ENCODE measurements at regions not wholly inside any gene's neighbourhood (a gene's known extent, or its start where the extent isn't known, plus 50 kb on each side); places are given as distances from the start of the nearest gene placed in this dataset.

DNA sequence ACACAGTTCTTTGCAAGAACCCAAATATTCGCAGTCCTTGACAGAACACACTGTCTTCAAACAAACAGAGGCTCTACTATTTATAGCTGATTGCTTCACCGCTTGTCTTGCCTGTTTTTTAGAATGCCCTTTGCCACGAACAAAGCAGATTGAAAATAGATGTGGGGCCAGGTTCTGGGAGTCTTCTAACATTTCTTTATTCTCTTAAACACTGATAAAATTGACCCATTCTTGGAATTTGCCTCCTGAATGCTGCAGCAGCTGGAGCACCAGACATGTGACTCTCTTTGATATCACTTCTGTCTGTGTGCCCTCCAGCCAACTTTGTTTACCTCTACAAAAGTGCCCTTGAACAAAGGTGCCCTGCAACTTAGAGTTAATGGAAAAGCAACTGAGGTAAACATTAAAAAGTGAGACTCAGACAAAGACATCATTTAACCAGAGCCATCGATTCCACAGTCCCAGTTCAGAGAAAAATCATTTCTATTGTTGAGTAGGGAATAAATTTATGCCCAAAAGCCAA is 64.2 kb upstream of the SPP1 start:
- H3K36me3 ChIP-seq: no peaks in the 10 kb centered on the region
- no peak for DNase-seq
- H3K4me1 ChIP-seq: peaks cover 0 to 22% (median 12%) of the 10 kb centered on the region in 6 donors
- H3K4me3 ChIP-seq: no peak overlapping the region
- no peak overlapping the region for H3K27ac ChIP-seq
- TF ChIP-seq POLR2AphosphoS5 (IDR thresholded peaks at IDR 0.05) (no peak), POLR2A (IDR thresholded peaks at IDR 0.05) (no peak)
- TF ChIP-seq, protein P1, sequence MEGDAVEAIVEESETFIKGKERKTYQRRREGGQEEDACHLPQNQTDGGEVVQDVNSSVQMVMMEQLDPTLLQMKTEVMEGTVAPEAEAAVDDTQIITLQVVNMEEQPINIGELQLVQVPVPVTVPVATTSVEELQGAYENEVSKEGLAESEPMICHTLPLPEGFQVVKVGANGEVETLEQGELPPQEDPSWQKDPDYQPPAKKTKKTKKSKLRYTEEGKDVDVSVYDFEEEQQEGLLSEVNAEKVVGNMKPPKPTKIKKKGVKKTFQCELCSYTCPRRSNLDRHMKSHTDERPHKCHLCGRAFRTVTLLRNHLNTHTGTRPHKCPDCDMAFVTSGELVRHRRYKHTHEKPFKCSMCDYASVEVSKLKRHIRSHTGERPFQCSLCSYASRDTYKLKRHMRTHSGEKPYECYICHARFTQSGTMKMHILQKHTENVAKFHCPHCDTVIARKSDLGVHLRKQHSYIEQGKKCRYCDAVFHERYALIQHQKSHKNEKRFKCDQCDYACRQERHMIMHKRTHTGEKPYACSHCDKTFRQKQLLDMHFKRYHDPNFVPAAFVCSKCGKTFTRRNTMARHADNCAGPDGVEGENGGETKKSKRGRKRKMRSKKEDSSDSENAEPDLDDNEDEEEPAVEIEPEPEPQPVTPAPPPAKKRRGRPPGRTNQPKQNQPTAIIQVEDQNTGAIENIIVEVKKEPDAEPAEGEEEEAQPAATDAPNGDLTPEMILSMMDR (IDR thresholded peaks at IDR 0.05 in 8 of 11, conservative IDR thresholded peaks at IDR 0.05 in 3 of 11): no peak
- intact Hi-C loops (cut with DNase I; ENCODE audit: low total_unique reads): no loop called here
- no peaks in the 10 kb centered on the region for H3K9me3 ChIP-seq
- WGBS, 5 donors: 51 to 59% (median 54%) methylated on average over 4 of the region's 4 CpGs
- no peaks in the 10 kb centered on the region for H3K27me3 ChIP-seq (replicated peaks in 1 of 7)

DNA sequence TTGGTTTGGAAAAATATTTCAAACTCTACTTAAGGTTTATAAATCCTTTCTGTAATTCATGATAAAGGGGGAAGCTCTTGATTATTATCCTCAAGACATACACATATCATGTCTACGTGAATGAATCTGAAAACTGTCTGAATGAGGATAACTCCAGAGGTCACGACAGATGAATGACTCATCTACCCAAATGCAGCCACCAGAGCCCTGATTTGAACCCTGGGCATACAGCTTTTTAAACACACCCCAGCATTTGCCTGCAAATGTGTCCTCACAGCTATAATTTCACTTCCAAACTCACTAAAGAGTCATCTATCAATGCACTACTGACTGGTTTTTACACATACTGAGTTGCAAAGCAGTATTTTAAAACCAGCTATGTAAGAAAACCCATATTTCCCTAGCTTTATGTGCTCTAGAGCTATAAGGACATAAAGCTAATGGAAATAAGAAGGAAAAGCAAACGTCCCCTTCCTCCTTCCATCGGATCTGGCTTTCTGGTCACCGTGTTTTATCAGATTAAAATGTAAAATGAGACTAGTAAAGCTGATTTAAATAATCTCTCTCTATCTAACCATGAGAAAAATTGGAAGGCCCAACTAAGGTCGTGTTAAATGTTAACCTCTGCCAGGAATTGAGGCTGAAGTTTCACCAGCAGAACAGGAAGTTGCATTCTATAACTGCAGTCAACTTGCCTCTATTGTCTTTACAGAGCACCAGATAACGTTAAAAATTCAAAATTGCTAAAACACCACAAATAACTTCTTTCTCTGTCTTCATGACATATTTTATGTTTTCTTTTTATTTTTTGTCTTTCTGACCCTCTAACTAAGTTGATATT is 63.1 kb upstream of the SPP1 start:
- WGBS, 5 donors: 48 to 56% (median 52%) methylated on average over 7 of the region's 7 CpGs
- H3K27ac ChIP-seq: peak overlapping the region in 2 of 8 donors; percentile 6 to 22
- intact Hi-C loops (cut with DNase I; ENCODE audit: low total_unique reads): no loop called here
- H3K36me3 ChIP-seq: no peaks in the 10 kb centered on the region
- TF ChIP-seq, protein P1 (IDR thresholded peaks at IDR 0.05 in 8 of 11, conservative IDR thresholded peaks at IDR 0.05 in 3 of 11): no peak
- TF ChIP-seq POLR2AphosphoS5 (IDR thresholded peaks at IDR 0.05): no peak
- no peak for TF ChIP-seq POLR2A (IDR thresholded peaks at IDR 0.05)
- DNase-seq: no peak
- peaks cover 0 to 22% (median 12%) of the 10 kb centered on the region in 6 donors for H3K4me1 ChIP-seq
- no peaks in the 10 kb centered on the region for H3K27me3 ChIP-seq (replicated peaks in 1 of 7)
- H3K9me3 ChIP-seq: no peaks in the 10 kb centered on the region
- no peak overlapping the region for H3K4me3 ChIP-seq

DNA sequence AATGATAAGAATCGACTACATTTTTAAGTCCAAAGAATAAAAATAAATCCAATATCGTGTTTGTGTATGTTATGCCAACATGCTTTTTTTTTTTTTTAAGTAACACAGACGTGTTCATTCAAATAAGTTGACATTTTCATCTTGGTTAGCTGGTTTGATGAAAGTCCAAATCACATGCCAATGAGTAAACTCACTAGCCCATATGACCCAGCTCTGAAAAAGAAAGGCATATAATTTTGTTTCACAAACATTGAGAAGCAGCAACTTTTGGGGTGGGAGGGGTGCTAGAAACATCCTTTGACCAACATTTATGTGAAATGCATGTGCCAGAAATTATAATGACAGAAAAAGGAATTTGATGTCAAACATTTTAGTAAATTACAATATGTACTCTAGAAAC is 61.6 kb upstream of the SPP1 start:
- Histone ChIP-seq H3K9me3 (no peaks in the 10 kb centered on the region), H3K4me3 (no peak overlapping the region), H3K36me3 (no peaks in the 10 kb centered on the region), H3K27ac (no peak overlapping the region), H3K27me3 (replicated peaks in 1 of 7) (no peaks in the 10 kb centered on the region), H3K4me1 (peaks cover 0 to 22% (median 12%) of the 10 kb centered on the region in 6 donors)
- WGBS, 5 donors: 82 to 98% (median 91%) methylated on average over 3 of the region's 3 CpGs
- intact Hi-C loops (cut with DNase I; ENCODE audit: low total_unique reads): no loop called here
- TF ChIP-seq POLR2AphosphoS5 (IDR thresholded peaks at IDR 0.05): no peak
- TF ChIP-seq, protein P1 (IDR thresholded peaks at IDR 0.05 in 8 of 11, conservative IDR thresholded peaks at IDR 0.05 in 3 of 11): no peak
- no peak for TF ChIP-seq POLR2A (IDR thresholded peaks at IDR 0.05)
- DNase-seq: no peak

DNA sequence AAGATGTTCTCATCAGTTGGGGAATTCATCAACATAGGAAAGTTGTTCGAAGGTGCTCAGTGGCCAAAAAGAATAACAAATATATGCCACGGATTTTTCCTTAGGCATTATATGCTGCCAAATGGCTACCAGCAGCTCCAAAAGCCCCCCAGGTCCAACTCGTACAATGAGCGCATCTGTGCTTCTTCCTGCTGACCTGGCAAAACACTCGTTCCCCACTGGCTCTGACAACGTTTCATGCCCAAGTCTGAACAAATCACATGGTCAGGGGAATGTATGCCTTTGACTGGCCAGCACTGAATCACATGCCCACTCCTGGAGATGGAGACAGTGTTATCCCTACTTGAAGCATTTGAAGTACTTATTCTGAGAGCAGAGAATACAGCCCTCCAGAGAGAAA is 59.9 kb upstream of the SPP1 start:
- no peak overlapping the region for H3K4me3 ChIP-seq
- no peaks in the 10 kb centered on the region for H3K27me3 ChIP-seq (replicated peaks in 1 of 7)
- intact Hi-C loops (cut with DNase I; ENCODE audit: low total_unique reads): no loop called here
- WGBS, 5 donors: 75 to 84% (median 83%) methylated on average over 6 of the region's 6 CpGs
- TF ChIP-seq, protein P1 (IDR thresholded peaks at IDR 0.05 in 8 of 11, conservative IDR thresholded peaks at IDR 0.05 in 3 of 11): no peak
- TF ChIP-seq POLR2A (IDR thresholded peaks at IDR 0.05) (no peak), POLR2AphosphoS5 (IDR thresholded peaks at IDR 0.05) (no peak)
- peaks cover 0 to 22% (median 12%) of the 10 kb centered on the region in 6 donors for H3K4me1 ChIP-seq
- no peaks in the 10 kb centered on the region for H3K36me3 ChIP-seq
- H3K9me3 ChIP-seq: no peaks in the 10 kb centered on the region
- no peak overlapping the region for H3K27ac ChIP-seq
- no peak for DNase-seq
